ENCODE measurements at regions not wholly inside any gene's neighbourhood (a gene's known extent, or its start where the extent isn't known, plus 50 kb on each side); places are given as distances from the start of the nearest gene placed in this dataset.

GRCh38 chr14:104432611-104433231 is 146.8 kb upstream of the C14orf180 start:
- no peak overlapping the region for H3K4me3 Mint-ChIP-seq (ENCODE audit: unreplicated experiment)
- no peaks in the 10 kb centered on the region for H3K9me3 Mint-ChIP-seq (ENCODE audit: low read depth)
- peaks cover 6% of the 10 kb centered on the region for H3K27me3 Mint-ChIP-seq (ENCODE audit: low read depth)
- peaks cover 3% of the 10 kb centered on the region for H3K4me1 Mint-ChIP-seq (ENCODE audit: low read depth)
- H3K27ac Mint-ChIP-seq (ENCODE audit: unreplicated experiment), result no peak overlapping the region
- no peaks in the 10 kb centered on the region for H3K36me3 Mint-ChIP-seq (ENCODE audit: low read depth)
- no peak for TF ChIP-seq CTCF (IDR thresholded peaks at IDR 0.05)
- no peak for DNase-seq (ENCODE audit: low spot score)

GRCh38 chr14:104433401-104434213 is 146.0 kb upstream of the C14orf180 start:
- DNase-seq (ENCODE audit: low spot score), result no peak
- H3K4me3 Mint-ChIP-seq (ENCODE audit: unreplicated experiment), result no peak overlapping the region
- no peaks in the 10 kb centered on the region for H3K9me3 Mint-ChIP-seq (ENCODE audit: low read depth)
- peaks cover 3% of the 10 kb centered on the region for H3K4me1 Mint-ChIP-seq (ENCODE audit: low read depth)
- H3K27ac Mint-ChIP-seq (ENCODE audit: unreplicated experiment), result no peak overlapping the region
- no peaks in the 10 kb centered on the region for H3K36me3 Mint-ChIP-seq (ENCODE audit: low read depth)
- TF ChIP-seq CTCF (IDR thresholded peaks at IDR 0.05), result no peak
- peaks cover 6% of the 10 kb centered on the region for H3K27me3 Mint-ChIP-seq (ENCODE audit: low read depth)

GRCh38 chr14:104434214-104435076 is 145.1 kb upstream of the C14orf180 start:
- peaks cover 6% of the 10 kb centered on the region for H3K27me3 Mint-ChIP-seq (ENCODE audit: low read depth)

GRCh38 chr14:104435147-104436046 is 144.2 kb upstream of the C14orf180 start:
- peaks cover 5% of the 10 kb centered on the region for H3K36me3 Mint-ChIP-seq (ENCODE audit: low read depth)
- TF ChIP-seq CTCF (IDR thresholded peaks at IDR 0.05), result no peak
- H3K27me3 Mint-ChIP-seq (ENCODE audit: low read depth), result peaks cover 5% of the 10 kb centered on the region
- DNase-seq (ENCODE audit: low spot score), result no peak
- H3K4me3 Mint-ChIP-seq (ENCODE audit: unreplicated experiment), result no peak overlapping the region
- peaks cover 9% of the 10 kb centered on the region for H3K9me3 Mint-ChIP-seq (ENCODE audit: low read depth)
- H3K27ac Mint-ChIP-seq (ENCODE audit: unreplicated experiment), result no peak overlapping the region
- H3K4me1 Mint-ChIP-seq (ENCODE audit: low read depth), result peaks cover 3% of the 10 kb centered on the region

More at GRCh38 chr14:104434214-104435076, 145.1 kb upstream of the C14orf180 start:
- Mint-ChIP-seq H3K9me3 (ENCODE audit: low read depth) (peaks cover 5% of the 10 kb centered on the region), H3K4me3 (ENCODE audit: unreplicated experiment) (no peak overlapping the region), H3K4me1 (ENCODE audit: low read depth) (peaks cover 3% of the 10 kb centered on the region), H3K27ac (ENCODE audit: unreplicated experiment) (peak overlapping the region; percentile 49), H3K36me3 (ENCODE audit: low read depth) (peaks cover 2% of the 10 kb centered on the region)
- no peak for TF ChIP-seq CTCF (IDR thresholded peaks at IDR 0.05)
- no peak for DNase-seq (ENCODE audit: low spot score)

Measured in chondrocyte (in vitro differentiated cells).